ENCODE measurements at regions not wholly inside any gene's neighbourhood (a gene's known extent, or its start where the extent isn't known, plus 50 kb on each side); places are given as distances from the start of the nearest gene placed in this dataset.

GRCh38 chrX:13387666-13388494, 68.0 kb upstream of the ATXN3L start:
- peaks cover 15% of the 10 kb centered on the region for H3K4me1 Mint-ChIP-seq (ENCODE audit: low read depth, unreplicated experiment)
- DNase-seq: no peak
- H3K4me3 Mint-ChIP-seq (ENCODE audit: unreplicated experiment): no peak overlapping the region
- peaks cover 4% of the 10 kb centered on the region for H3K27me3 Mint-ChIP-seq (ENCODE audit: unreplicated experiment)
- peaks cover 5% of the 10 kb centered on the region for H3K9me3 Mint-ChIP-seq (ENCODE audit: unreplicated experiment)
- no peak overlapping the region for H3K27ac Mint-ChIP-seq (ENCODE audit: unreplicated experiment)
- TF ChIP-seq CTCF (IDR thresholded peaks at IDR 0.05; ENCODE audit: partially characterized antibody, unreplicated experiment): no peak
- no peaks in the 10 kb centered on the region for H3K36me3 Mint-ChIP-seq (ENCODE audit: unreplicated experiment)

GRCh38 chrX:13386636-13387035, 66.8 kb upstream of the ATXN3L start:
- Mint-ChIP-seq H3K4me3 (ENCODE audit: unreplicated experiment) (no peak overlapping the region), H3K27me3 (ENCODE audit: unreplicated experiment) (peaks cover 4% of the 10 kb centered on the region), H3K36me3 (ENCODE audit: unreplicated experiment) (no peaks in the 10 kb centered on the region), H3K9me3 (ENCODE audit: unreplicated experiment) (peaks cover 5% of the 10 kb centered on the region), H3K27ac (ENCODE audit: unreplicated experiment) (peak overlapping the region; percentile 65), H3K4me1 (ENCODE audit: low read depth, unreplicated experiment) (peaks cover 15% of the 10 kb centered on the region)
- DNase-seq: no peak
- no peak for TF ChIP-seq CTCF (IDR thresholded peaks at IDR 0.05; ENCODE audit: partially characterized antibody, unreplicated experiment)

- DNase-seq: no peak
- H3K27me3 Mint-ChIP-seq (ENCODE audit: unreplicated experiment): peaks cover 4% of the 10 kb centered on the region
- H3K9me3 Mint-ChIP-seq (ENCODE audit: unreplicated experiment): peaks cover 5% of the 10 kb centered on the region
- peak overlapping the region; percentile 55 for H3K27ac Mint-ChIP-seq (ENCODE audit: unreplicated experiment)
- no peak overlapping the region for H3K4me3 Mint-ChIP-seq (ENCODE audit: unreplicated experiment)
- no peaks in the 10 kb centered on the region for H3K36me3 Mint-ChIP-seq (ENCODE audit: unreplicated experiment)
- peaks cover 15% of the 10 kb centered on the region for H3K4me1 Mint-ChIP-seq (ENCODE audit: low read depth, unreplicated experiment)
- no peak for TF ChIP-seq CTCF (IDR thresholded peaks at IDR 0.05; ENCODE audit: partially characterized antibody, unreplicated experiment)
Measured at GRCh38 chrX:13386092-13386491, 66.2 kb upstream of the ATXN3L start.

GRCh38 chrX:13383907-13384306, 64.1 kb upstream of the ATXN3L start:
- peaks cover 4% of the 10 kb centered on the region for H3K9me3 Mint-ChIP-seq (ENCODE audit: unreplicated experiment)
- H3K4me1 Mint-ChIP-seq (ENCODE audit: low read depth, unreplicated experiment): peaks cover 15% of the 10 kb centered on the region
- peaks cover 4% of the 10 kb centered on the region for H3K27me3 Mint-ChIP-seq (ENCODE audit: unreplicated experiment)
- no peak for DNase-seq
- H3K36me3 Mint-ChIP-seq (ENCODE audit: unreplicated experiment): no peaks in the 10 kb centered on the region
- TF ChIP-seq CTCF (IDR thresholded peaks at IDR 0.05; ENCODE audit: partially characterized antibody, unreplicated experiment): no peak
- H3K4me3 Mint-ChIP-seq (ENCODE audit: unreplicated experiment): no peak overlapping the region
- no peak overlapping the region for H3K27ac Mint-ChIP-seq (ENCODE audit: unreplicated experiment)

- Mint-ChIP-seq H3K27ac (ENCODE audit: unreplicated experiment) (no peak overlapping the region), H3K4me3 (ENCODE audit: unreplicated experiment) (no peak overlapping the region), H3K36me3 (ENCODE audit: unreplicated experiment) (no peaks in the 10 kb centered on the region), H3K9me3 (ENCODE audit: unreplicated experiment) (peaks cover 13% of the 10 kb centered on the region), H3K27me3 (ENCODE audit: unreplicated experiment) (peaks cover 9% of the 10 kb centered on the region), H3K4me1 (ENCODE audit: low read depth, unreplicated experiment) (peaks cover 26% of the 10 kb centered on the region)
- no peak for DNase-seq
- no peak for TF ChIP-seq CTCF (IDR thresholded peaks at IDR 0.05; ENCODE audit: partially characterized antibody, unreplicated experiment)
Measured at GRCh38 chrX:13381514-13381913, 61.7 kb upstream of the ATXN3L start.
